ENCODE measurements at regions not wholly inside any gene's neighbourhood (a gene's known extent, or its start where the extent isn't known, plus 50 kb on each side); places are given as distances from the start of the nearest gene placed in this dataset.
"Not testable (repeated sequence)": the region's sequence is repeated elsewhere in the genome, so short reads cannot be mapped to it uniquely, and the experiment has no call there.

- in situ Hi-C loops (cut with HindIII; ENCODE audit: low pct_ligation_motif_present, low pct_unique_long_range_greater_than_20kb, low sequenced_read_pairs): no loop called here
- DNase-seq: no peak
Measured at GRCh38 chr7:101702362-101702850, 73.3 kb upstream of the MYL10 start.

- in situ Hi-C loops (cut with HindIII; ENCODE audit: low pct_ligation_motif_present, low pct_unique_long_range_greater_than_20kb, low sequenced_read_pairs): no loop called here
- DNase-seq: no peak
Measured at GRCh38 chr7:101705331-101705730, 76.2 kb upstream of the MYL10 start.

- in situ Hi-C loops (cut with HindIII; ENCODE audit: low pct_ligation_motif_present, low pct_unique_long_range_greater_than_20kb, low sequenced_read_pairs): no loop called here
- no peak for DNase-seq
Measured at GRCh38 chr7:101707587-101707986, 78.5 kb upstream of the MYL10 start.

GRCh38 chr7:101708223-101708622 lies 79.1 kb upstream of the MYL10 start:
- in situ Hi-C loops (cut with HindIII; ENCODE audit: low pct_ligation_motif_present, low pct_unique_long_range_greater_than_20kb, low sequenced_read_pairs): no loop called here
- DNase-seq: no peak

DNA sequence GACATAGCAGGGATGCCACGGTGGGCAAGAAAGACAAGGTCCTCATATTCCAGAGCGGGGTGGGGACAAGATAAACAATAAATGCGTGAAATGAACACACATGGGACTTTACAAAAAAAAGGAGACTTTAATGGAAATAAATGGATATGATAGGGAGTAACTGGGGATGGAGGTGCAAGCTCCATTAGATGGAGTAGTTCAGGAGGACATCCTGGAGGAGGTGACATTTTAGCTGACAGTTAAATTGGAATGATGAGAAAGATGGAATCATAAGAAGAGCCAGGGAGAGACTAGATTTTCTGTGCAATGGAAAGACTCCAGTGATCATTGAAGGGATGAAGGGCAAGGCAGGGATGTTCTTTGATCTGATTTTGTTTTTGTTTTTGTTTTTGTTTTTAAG lies 83.6 kb upstream of the MYL10 start:
- in situ Hi-C loops (cut with HindIII; ENCODE audit: low pct_ligation_motif_present, low pct_unique_long_range_greater_than_20kb, low sequenced_read_pairs): no loop called here
- DNase-seq: no peak

- DNase-seq: no peak
- in situ Hi-C loops (cut with HindIII; ENCODE audit: low pct_ligation_motif_present, low pct_unique_long_range_greater_than_20kb, low sequenced_read_pairs): no loop called here
Measured at GRCh38 chr7:101714097-101714496, 85.0 kb upstream of the MYL10 start.

DNA sequence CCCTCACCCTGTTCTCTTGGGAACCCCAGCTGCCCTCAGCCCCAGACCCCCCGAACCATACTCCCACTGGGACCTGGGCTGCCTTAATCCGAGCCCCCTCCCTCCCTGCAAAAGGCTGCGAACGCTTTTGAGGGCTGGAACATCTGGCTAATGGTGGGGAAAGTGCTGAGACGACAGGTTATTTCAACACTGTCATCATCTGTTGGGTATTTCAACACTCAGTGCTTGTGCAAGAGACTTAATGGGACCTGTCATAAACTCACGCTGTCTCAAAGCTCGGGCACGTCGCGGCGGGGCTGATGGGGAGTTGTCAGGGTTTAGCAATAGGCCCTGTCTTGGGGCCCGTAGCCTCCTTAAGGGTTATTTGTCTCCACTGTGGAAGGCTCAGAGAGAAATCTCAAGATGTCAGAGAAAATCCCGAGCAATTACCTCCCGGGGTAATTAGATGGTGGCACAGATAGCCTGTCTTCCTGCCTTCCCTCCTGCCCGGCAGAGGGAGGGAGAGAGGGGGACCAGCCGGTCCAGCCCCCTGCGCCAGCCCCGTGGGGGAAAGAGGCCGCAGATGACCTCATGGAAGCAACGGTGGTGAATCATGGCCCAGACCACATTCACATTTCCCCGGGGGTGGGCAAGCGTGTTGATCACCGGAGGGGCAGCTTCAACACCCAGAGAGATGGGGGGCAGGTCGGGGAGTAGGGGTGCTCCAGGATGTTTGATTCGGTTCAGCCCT lies 88.7 kb upstream of the MYL10 start:
- DNase-seq: no peak

GRCh38 chr7:101718363-101719122 lies 89.4 kb upstream of the MYL10 start:
- no peak for DNase-seq
- in situ Hi-C loops (cut with HindIII; ENCODE audit: low pct_ligation_motif_present, low pct_unique_long_range_greater_than_20kb, low sequenced_read_pairs): no loop called here

More for the DNA sequence above, 88.7 kb upstream of the MYL10 start:
- in situ Hi-C loops (cut with HindIII; ENCODE audit: low pct_ligation_motif_present, low pct_unique_long_range_greater_than_20kb, low sequenced_read_pairs): no loop called here

DNA sequence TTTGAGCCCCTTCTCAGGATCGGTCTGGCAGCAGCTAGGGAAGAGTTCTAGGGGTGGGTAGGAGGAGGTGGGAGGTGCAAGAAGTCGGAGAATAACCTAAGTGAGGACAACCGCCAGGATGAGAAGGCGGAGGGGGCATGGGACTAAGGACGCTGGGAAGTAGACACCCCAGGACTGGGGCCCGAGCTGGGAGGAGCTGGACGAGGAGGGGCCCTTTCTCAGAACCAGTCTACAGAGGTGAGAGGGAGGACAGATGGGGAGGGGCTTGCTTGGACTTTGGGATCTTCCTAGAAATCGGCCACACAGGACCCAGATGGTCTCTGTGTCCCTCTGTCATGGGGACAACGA lies 90.0 kb upstream of the MYL10 start:
- in situ Hi-C loops (cut with HindIII; ENCODE audit: low pct_ligation_motif_present, low pct_unique_long_range_greater_than_20kb, low sequenced_read_pairs): no loop called here
- DNase-seq: no peak

- DNase-seq: no peak
- in situ Hi-C loops (cut with HindIII; ENCODE audit: low pct_ligation_motif_present, low pct_unique_long_range_greater_than_20kb, low sequenced_read_pairs): no loop called here
Measured at GRCh38 chr7:101720324-101720723, 91.2 kb upstream of the MYL10 start.

- DNase-seq: no peak
- in situ Hi-C loops (cut with HindIII; ENCODE audit: low pct_ligation_motif_present, low pct_unique_long_range_greater_than_20kb, low sequenced_read_pairs): no loop called here
Measured at GRCh38 chr7:101722247-101722646, 93.2 kb upstream of the MYL10 start.

DNA sequence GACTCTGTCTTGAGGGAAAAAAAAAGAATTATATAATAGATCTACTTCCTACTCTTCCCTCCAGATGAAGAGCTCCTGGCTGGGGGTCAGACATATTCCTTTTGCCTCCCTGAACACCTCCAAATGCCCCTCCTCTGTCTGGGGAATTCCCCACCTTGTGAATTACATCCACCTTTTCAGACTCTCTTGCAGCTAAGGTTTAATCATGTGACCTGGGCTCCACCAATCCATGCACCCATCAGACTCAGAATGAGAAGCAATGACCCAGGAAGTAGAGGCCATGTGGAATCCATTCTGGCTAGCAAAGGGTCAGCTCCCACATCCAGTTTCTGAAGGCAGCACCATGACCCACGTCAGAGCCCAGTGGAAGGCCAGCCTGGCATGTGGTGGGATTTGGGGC lies 93.6 kb upstream of the CUX1 start:
- DNase-seq: no peak
- in situ Hi-C loops (cut with HindIII; ENCODE audit: low pct_ligation_motif_present, low pct_unique_long_range_greater_than_20kb, low sequenced_read_pairs): no loop called here

DNA sequence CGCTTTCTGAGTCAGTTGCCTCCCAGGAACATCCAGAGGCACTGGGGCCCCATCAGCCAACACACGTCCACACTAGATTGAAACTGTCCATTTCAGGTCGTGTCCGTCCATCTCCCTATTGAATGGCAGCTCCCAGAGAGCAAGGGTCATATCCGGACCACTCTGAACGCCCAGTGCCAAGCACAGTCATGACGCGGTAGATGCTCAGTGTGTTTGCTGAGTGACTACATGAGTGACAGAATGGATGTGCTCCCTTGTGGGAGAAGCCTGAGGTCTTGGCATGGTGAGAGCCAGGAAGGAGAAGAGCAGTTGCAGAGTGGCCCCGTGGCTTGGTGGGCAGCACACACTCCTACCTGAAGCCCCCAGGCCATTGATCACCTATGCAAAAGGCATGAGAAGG lies 92.5 kb upstream of the CUX1 start:
- DNase-seq: no peak
- in situ Hi-C loops (cut with HindIII; ENCODE audit: low pct_ligation_motif_present, low pct_unique_long_range_greater_than_20kb, low sequenced_read_pairs): no loop called here

DNA sequence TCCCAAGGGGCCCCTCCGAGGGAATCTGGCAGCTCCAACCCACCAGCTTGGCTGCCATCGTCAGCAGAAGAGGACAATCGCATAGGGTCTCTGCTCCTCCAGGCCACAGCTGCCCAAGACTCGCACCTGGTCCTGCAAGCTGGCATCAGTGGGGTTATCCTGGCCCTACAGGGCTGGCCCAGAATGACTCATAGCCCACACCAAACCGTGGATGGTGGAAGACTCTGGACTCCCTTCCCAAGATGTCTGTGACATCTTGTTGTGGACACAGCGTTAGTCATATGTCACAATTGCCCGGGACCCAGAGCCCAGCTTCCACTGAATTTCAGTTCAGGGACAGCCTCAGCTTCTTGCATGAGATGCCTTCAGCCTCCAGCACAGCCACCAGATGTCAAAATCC lies 91.5 kb upstream of the CUX1 start:
- in situ Hi-C loops (cut with HindIII; ENCODE audit: low pct_ligation_motif_present, low pct_unique_long_range_greater_than_20kb, low sequenced_read_pairs): no loop called here
- no peak for DNase-seq

- in situ Hi-C loops (cut with HindIII; ENCODE audit: low pct_ligation_motif_present, low pct_unique_long_range_greater_than_20kb, low sequenced_read_pairs): no loop called here
- DNase-seq: no peak
Measured at GRCh38 chr7:101727184-101727583, 90.2 kb upstream of the CUX1 start.

- in situ Hi-C loops (cut with HindIII; ENCODE audit: low pct_ligation_motif_present, low pct_unique_long_range_greater_than_20kb, low sequenced_read_pairs): no loop called here
- no peak for DNase-seq
Measured at GRCh38 chr7:101728128-101728527, 89.3 kb upstream of the CUX1 start.

- in situ Hi-C loops (cut with HindIII; ENCODE audit: low pct_ligation_motif_present, low pct_unique_long_range_greater_than_20kb, low sequenced_read_pairs); DNase-seq: not testable (repeated sequence)
Measured at GRCh38 chr7:101728873-101729240, 88.6 kb upstream of the CUX1 start.

DNA sequence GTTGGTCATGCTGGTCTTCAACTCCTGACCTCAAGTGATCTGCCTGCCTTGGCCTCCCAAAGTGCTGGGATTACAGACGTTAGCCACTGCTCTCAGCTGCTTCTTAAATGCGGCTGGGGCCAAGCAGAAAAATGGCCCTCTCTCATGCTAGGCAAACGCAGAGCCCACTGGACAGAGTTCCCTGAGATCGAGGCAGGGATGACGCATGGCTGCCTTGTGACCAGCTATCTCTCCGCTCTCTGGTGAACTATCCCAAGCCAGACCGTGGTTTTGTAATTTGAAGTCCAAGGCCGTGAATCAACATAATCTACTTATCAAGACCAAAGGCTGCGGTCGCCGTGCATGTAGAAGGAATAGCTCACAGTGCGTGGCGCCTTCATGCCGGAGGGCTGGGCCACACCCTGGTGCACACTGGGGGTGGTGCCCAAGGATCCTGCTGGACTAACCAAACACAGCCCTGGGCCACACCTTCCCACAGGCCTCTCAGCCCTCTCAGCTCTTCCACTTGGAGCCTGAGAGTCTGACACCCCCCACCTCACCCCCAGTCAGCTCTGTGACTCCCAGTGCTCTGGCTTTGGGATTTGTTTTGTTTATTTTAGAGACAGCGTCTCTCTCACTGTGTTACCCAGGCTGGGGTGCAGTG lies 88.1 kb upstream of the CUX1 start:
- no peak for DNase-seq
- in situ Hi-C loops (cut with HindIII; ENCODE audit: low pct_ligation_motif_present, low pct_unique_long_range_greater_than_20kb, low sequenced_read_pairs): no loop called here

GRCh38 chr7:101731502-101732084 lies 85.8 kb upstream of the CUX1 start:
- in situ Hi-C loops (cut with HindIII; ENCODE audit: low pct_ligation_motif_present, low pct_unique_long_range_greater_than_20kb, low sequenced_read_pairs): no loop called here
- no peak for DNase-seq

All from ACHN (cell line).